Choroid plexus epithelial cell (primary cell): ENCODE measurements at regions not wholly inside any gene's neighbourhood (a gene's known extent, or its start where the extent isn't known, plus 50 kb on each side); places are given as distances from the start of the nearest gene placed in this dataset.
"Not testable (repeated sequence)": the region's sequence is repeated elsewhere in the genome, so short reads cannot be mapped to it uniquely, and the experiment has no call there.

ENCODE experiments used
- DNase-seq: peaks from one replicate; pipeline ENCODE4 v3.0.0-alpha.2; 2010; ENCODE audit warnings: low read depth
- H3K4me3 ChIP-seq: 2 replicates; pipeline ENCODE4 v1.5.1; 2011; ENCODE audit warnings: low read depth, mild to moderate bottlenecking, control low read depth, low read length, moderate library complexity
- CTCF ChIP-seq: conservative IDR thresholded peaks from 2 replicates; pipeline ENCODE4 v1.5.1; 2011; ENCODE audit warnings: low read depth, mild to moderate bottlenecking, control low read depth, inconsistent platforms, low read length, moderate library complexity

- DNase-seq: no peak
- no peak for TF ChIP-seq CTCF
- H3K4me3 ChIP-seq: no peak overlapping the region
These were observed 63.0 kb downstream of the TMEM121 start for GRCh38 chr14:105589161-105589925.

GRCh38 chr14:105589926-105590185 is 63.5 kb downstream of the TMEM121 start:
- not testable (repeated sequence) for DNase-seq

GRCh38 chr14:105591052-105591451 is 64.7 kb downstream of the TMEM121 start:
- DNase-seq: no peak
- no peak for TF ChIP-seq CTCF
- no peak overlapping the region for H3K4me3 ChIP-seq

More at GRCh38 chr14:105589926-105590185, 63.5 kb downstream of the TMEM121 start:
- H3K4me3 ChIP-seq: not testable (repeated sequence)

GRCh38 chr14:105591792-105592341 is 65.5 kb downstream of the TMEM121 start:
- not testable (repeated sequence) for H3K4me3 ChIP-seq, DNase-seq

- H3K4me3 ChIP-seq, DNase-seq: not testable (repeated sequence)
These were observed 66.3 kb downstream of the TMEM121 start for GRCh38 chr14:105592646-105593045.

- DNase-seq: not testable (repeated sequence)
These were observed 69.0 kb downstream of the TMEM121 start for GRCh38 chr14:105595346-105595745.

GRCh38 chr14:105596374-105596773 is 70.0 kb downstream of the TMEM121 start:
- H3K4me3 ChIP-seq, DNase-seq: not testable (repeated sequence)

More at GRCh38 chr14:105595346-105595745, 69.0 kb downstream of the TMEM121 start:
- not testable (repeated sequence) for H3K4me3 ChIP-seq

- DNase-seq: not testable (repeated sequence)
These were observed 71.8 kb downstream of the TMEM121 start for GRCh38 chr14:105598040-105598763.

GRCh38 chr14:105598925-105599586 is 72.7 kb downstream of the TMEM121 start:
- H3K4me3 ChIP-seq, DNase-seq: not testable (repeated sequence)

More at GRCh38 chr14:105598040-105598763, 71.8 kb downstream of the TMEM121 start:
- not testable (repeated sequence) for H3K4me3 ChIP-seq

- not testable (repeated sequence) for DNase-seq, H3K4me3 ChIP-seq
These were observed 74.0 kb downstream of the TMEM121 start for GRCh38 chr14:105600195-105600938.

GRCh38 chr14:105600939-105601359 is 74.6 kb downstream of the TMEM121 start:
- DNase-seq: no peak
- H3K4me3 ChIP-seq: no peak overlapping the region
- TF ChIP-seq CTCF: no peak
